Stimulated activated effector memory CD8-positive, alpha-beta T cell treated with anti-CD3 and anti-CD28 coated beads, Interleukin-12 subunit alpha, Interleukin-12 subunit beta, amount 100 ng/mL, for 72 hours (primary cell): ENCODE measurements at regions not wholly inside any gene's neighbourhood (a gene's known extent, or its start where the extent isn't known, plus 50 kb on each side); places are given as distances from the start of the nearest gene placed in this dataset.

Experiments used
- ATAC-seq: fragments of 150-1000 bp; cut with Tn5 transposase; 2 replicates; pipeline ENCODE4 v1.10.0; 2021
- DNase-seq, 2 donors: peaks; one replicate each; pipeline ENCODE4 v3.0.0; 2021 to 2022; ENCODE audit warnings: low spot score in 2 of 2
- H3K27ac Mint-ChIP-seq: one replicate; pipeline ENCODE4 v1.8.0; 2022; ENCODE audit warnings: mild to moderate bottlenecking, mixed read lengths
- H3K36me3 Mint-ChIP-seq: one replicate; pipeline ENCODE4 v1.8.0; 2022; ENCODE audit warnings: mild to moderate bottlenecking, mixed read lengths
- H3K4me1 Mint-ChIP-seq: one replicate; pipeline ENCODE4 v1.8.0; 2022; ENCODE audit warnings: mixed read lengths
- H3K4me3 Mint-ChIP-seq: one replicate; pipeline ENCODE4 v1.8.0; 2022; ENCODE audit warnings: mild to moderate bottlenecking, mixed read lengths
- H3K9me3 Mint-ChIP-seq: one replicate; pipeline ENCODE4 v1.8.0; 2022; ENCODE audit warnings: mixed read lengths

DNA sequence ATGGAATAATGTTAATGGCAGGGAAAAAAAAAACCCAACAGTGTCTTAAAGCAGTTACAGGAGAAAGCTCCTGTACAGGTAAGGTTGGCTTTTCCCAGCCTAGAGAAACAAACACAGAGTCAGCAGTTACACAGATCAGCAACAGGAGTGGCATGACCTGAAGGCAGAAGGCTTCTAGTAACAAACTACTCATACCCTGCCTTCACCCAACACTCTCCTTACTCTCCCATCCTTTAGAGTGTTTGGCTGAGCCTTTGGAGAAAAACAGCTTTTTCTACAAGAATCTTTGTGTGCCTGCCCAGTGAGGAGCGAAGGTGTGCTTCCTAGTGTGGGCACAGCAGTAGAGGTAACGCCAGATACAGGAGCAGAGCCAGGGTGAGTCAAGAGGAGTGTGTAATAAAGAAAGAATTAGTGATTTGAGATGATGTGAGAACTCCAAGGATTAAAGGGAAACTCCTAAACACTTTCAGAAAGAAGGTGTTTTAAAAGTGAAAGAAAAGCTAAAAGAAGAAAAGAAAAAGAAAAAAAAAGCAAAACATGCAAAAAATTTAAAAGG is 152.7 kb downstream of the POLR2M start:
- H3K9me3 Mint-ChIP-seq = no peaks in the 10 kb centered on the region
- H3K4me1 Mint-ChIP-seq = no peaks in the 10 kb centered on the region
- H3K27ac Mint-ChIP-seq = no peak overlapping the region
- no peak overlapping the region for H3K4me3 Mint-ChIP-seq
- H3K36me3 Mint-ChIP-seq = no peaks in the 10 kb centered on the region
- ATAC-seq (no peak), DNase-seq (no peak)

DNA sequence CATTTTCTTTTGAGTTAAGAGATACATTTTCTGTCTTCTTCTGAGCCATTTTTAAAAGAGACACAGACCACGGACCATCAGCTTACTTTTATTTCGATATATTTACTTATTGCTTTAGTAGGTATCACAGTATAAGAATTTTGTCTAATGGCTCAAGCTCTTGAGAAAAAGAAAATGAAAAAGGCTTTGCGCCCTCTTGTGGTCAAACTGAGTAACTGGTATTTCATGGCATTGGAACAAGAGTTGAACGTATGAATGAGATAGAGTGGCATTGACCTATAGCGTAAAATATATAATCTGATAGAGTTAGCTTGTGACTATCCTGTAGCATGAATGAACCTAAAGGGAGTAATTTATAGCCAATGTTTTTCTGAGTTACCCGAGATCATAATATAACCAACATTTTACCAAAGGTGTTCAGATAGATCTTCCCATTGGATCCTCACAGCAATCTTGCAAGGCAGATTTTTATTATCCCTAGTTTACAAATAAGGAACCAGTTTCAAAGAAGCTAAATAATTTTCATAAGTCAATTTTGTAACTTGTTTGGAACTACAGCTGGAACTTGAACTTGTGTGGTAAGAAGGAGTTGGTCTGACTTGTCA is 154.6 kb downstream of the POLR2M start:
- Mint-ChIP-seq H3K36me3 (no peaks in the 10 kb centered on the region), H3K4me1 (no peaks in the 10 kb centered on the region), H3K4me3 (no peak overlapping the region), H3K27ac (no peak overlapping the region), H3K9me3 (no peaks in the 10 kb centered on the region)
- ATAC-seq (no peak), DNase-seq (no peak)

DNA sequence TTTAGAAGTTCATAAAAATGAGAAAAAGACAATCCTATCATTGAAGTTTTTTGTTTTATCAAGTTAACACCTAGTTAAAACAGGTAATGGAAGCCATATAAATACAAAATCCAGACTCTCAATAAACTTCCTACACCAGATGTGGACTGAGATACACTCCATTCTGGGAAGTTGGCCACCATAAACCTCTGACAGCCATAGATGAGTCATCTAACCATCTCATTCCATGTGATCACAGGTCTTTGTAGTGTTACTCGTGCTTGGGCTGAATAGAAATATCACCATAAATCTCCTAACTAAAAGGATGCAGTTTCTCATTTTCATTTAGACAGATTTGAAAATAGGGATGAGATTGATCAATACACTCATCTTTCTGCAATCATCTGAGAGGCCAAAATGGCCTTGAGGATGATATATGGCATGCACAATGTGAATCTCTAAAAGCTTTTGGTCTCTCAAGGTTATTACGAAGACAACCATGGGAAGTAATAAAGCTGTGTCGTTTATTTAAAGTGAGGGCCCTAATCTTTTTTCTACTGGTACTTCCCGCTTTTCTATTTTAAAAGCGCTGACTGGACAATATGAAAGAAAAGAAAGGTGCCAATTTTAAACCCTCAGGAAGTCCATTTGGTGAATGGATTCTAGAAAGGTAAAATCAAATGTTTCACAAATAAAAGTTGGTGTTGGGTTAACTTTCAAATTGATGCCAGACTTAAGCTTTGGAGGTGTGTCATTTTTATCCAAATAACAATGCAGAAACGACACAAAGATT is 155.5 kb downstream of the POLR2M start:
- Mint-ChIP-seq H3K9me3 (no peaks in the 10 kb centered on the region), H3K4me3 (no peak overlapping the region), H3K36me3 (no peaks in the 10 kb centered on the region), H3K27ac (no peak overlapping the region), H3K4me1 (no peaks in the 10 kb centered on the region)
- ATAC-seq = no peak
- no peak for DNase-seq

DNA sequence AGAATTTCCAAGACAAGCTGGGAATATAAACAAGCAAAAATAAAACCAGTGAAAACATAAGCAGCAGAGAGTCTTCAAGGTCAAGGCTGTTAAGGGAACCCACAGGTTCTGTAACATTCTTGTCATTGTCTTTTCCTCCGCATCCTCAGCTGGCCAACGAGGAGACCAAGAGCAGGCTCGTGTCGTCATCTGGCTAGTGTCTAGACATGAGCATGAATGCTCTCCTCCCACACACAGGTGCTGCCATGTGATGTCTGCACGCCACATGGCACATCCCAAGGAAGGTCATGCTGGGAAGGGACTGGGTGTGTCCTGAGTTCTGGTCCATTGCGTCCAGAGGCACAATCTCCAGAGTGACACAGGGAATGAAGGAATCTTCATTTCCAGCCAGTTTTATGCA is 156.2 kb downstream of the POLR2M start:
- H3K27ac Mint-ChIP-seq = no peak overlapping the region
- peaks cover 5% of the 10 kb centered on the region for H3K4me1 Mint-ChIP-seq
- no peak overlapping the region for H3K4me3 Mint-ChIP-seq
- no peak for DNase-seq
- H3K9me3 Mint-ChIP-seq = no peaks in the 10 kb centered on the region
- ATAC-seq = no peak
- no peaks in the 10 kb centered on the region for H3K36me3 Mint-ChIP-seq

DNA sequence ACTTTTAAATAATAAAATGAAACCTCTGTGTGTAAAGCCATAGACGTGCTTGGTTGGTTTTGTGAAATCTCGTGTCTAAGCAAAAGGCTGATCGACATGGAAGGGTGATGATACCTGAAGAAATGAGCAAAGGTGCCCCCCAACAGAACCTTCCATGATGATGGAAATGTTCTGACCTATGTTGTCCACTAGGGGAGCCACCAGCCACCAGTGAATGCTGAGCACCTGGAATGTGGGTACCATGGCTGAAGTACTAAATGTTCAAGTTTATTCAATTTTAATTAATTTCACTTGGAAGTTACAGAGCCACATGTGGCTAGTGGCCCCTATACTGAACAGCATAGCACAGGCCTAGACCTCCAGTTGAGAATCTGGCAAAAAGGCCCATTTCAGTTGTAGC is 158.8 kb downstream of the POLR2M start:
- H3K4me1 Mint-ChIP-seq = peaks cover 18% of the 10 kb centered on the region
- DNase-seq (no peak), ATAC-seq (no peak)
- H3K9me3 Mint-ChIP-seq = no peaks in the 10 kb centered on the region
- no peaks in the 10 kb centered on the region for H3K36me3 Mint-ChIP-seq
- H3K27ac Mint-ChIP-seq = no peak overlapping the region
- no peak overlapping the region for H3K4me3 Mint-ChIP-seq

DNA sequence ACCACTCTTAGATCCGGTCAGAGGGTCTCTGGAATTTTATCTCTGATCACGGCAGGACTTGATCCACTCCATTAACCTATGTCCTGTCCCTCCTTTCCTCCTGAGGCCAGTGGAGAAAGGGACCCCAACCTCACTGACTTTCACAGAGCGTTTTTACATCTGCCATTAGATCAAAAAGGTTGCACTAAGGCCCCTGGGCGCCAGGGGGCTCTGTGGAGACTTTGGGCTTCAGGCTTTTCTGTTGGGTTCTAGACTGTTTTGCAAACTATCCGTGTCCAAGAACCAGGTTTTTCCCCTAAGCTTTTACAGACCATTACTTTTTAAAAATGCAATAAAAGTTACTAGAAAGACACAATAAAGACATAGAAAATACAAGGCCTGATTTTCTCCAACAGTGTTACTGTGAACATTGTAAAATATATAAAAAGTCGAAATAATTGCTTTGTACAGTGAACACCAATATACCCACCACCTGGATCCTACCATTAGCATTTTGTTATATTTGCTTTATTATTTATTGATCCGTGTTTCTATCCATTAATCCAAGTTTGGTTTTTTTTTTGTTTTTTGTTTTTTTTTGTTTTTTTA is 159.7 kb downstream of the POLR2M start:
- peak; percentile 26 to 66 for DNase-seq
- peak; percentile 37 for ATAC-seq
- H3K9me3 Mint-ChIP-seq = no peaks in the 10 kb centered on the region
- no peak overlapping the region for H3K4me3 Mint-ChIP-seq
- H3K36me3 Mint-ChIP-seq = no peaks in the 10 kb centered on the region
- H3K27ac Mint-ChIP-seq = no peak overlapping the region
- peaks cover 18% of the 10 kb centered on the region for H3K4me1 Mint-ChIP-seq

DNA sequence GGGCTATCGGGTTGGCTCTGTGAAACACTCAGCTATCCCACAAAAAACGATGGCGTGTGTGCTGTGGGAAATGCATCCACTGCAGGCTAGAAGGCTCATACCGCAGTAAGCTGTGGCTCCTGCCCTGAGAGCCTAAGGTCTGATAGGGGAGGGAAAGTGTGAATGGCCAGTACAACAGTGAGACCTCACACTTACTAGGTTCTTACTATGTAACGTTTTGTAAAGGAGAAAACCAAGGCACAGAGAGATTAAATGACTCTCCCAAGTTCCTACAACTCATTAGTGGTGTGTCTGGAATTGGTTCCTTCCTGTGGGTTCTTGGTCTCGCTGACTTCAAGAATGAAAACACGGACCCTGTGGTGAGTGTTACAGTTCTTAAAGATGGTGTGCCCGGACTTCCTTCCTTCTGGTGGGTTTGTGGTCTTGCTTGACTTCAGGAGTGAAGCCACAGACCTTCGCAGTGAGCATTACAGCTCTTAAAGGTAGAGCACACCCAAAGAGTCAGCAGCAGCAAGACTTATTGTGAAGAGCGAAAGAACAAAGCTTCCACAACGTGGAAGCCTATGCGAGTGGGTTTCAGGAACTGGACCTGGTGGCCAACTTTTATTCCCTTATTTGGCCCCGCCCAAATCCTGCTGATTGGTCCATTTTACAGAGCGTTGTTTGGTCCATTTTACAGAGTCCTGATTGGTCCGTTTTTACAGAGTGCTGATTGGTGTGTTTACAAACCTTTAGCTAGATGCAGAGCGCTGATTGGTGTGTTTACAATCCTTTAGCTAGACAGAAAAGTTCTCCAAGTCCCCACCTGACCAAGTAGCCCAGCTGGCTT is 161.7 kb downstream of the POLR2M start:
- DNase-seq (no peak), ATAC-seq (no peak)
- Mint-ChIP-seq H3K9me3 (no peaks in the 10 kb centered on the region), H3K27ac (no peak overlapping the region), H3K4me1 (peaks cover 18% of the 10 kb centered on the region), H3K36me3 (no peaks in the 10 kb centered on the region), H3K4me3 (no peak overlapping the region)

DNA sequence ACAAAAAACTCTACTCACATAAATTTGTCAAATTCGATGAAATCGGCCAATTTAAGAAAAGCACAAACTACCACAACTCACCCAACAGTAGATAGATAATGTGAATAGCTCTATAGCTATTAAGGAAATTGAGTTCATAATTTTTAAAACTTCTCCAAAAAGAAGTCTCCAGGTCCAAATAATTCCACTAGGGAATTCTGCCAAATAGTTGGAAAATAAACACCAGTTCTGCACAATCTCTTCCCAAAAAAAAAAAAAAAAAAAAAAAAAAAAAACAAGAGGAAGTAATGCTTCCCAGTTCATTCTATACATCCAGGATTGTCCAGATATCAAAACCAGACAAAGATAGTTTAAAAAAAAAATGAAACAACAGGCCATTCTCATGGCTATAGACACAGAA is 164.2 kb downstream of the POLR2M start:
- peaks cover 18% of the 10 kb centered on the region for H3K4me1 Mint-ChIP-seq
- H3K4me3 Mint-ChIP-seq = no peak overlapping the region
- ATAC-seq (no peak), DNase-seq (no peak)
- H3K27ac Mint-ChIP-seq = no peak overlapping the region
- H3K36me3 Mint-ChIP-seq = no peaks in the 10 kb centered on the region
- H3K9me3 Mint-ChIP-seq = peaks cover 7% of the 10 kb centered on the region

DNA sequence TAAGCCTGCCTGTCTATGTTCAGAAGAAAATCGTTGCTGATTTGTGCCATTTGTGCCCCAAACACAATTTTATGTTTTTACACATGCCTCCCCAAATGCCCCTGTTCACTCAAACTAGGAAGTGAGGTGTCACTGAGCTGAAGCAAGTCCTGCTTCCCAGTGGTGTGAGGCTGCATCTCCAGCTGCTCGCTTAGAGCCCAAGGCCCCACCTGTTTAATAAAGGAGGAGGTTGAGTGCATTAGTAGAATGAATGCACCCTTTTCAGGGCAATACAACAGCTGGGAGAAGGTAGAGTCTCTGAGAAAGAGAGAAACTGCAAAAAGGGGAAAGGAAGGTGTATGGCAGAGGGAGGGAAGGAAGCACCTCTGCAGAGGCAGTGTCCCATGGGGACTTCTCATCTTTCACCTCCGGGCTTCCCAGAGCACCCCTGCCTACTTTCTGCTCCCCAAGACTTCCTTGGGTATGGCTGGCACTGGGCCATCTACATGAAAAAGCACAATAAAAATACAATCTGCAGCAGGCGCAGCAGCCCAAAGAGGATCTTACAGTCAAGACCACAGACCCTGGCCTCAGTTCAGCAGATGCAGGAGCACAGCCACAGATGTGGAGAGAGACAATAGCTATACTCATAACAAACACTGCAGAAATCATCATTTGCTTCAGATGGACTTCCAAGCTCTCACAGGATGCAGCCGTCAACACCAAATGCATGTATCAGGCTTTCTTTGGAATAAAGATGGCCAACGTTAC is 165.9 kb downstream of the POLR2M start:
- Mint-ChIP-seq H3K27ac (no peak overlapping the region), H3K4me3 (no peak overlapping the region)

DNA sequence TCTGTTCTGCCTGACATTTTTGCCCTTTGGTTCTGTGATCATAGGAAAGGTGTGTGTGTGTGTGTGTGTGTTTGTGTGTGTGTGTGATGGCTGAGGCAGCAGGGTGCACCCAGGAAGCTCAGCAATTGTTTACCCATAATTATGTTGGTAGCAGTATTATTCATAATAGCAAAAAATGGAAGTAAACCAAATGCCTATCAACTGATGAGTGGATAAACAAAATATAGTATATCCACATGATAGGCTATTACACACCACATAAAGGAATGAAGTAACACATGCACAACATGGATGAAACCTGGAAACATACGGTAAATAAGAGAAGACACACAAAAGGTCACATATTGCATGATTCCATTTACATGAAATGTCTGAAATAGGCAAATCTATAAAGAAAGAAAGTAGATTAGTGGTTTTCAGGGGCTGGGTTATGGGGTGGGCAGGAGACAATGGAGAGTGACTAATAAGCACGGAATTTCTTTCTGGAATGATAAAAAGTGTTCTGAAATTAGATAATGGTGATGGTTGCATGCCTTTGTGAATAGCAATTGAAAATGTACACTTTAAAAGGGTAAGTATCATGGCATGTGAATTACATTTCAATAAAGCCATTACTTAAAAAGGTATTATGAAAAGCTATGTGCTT is 167.2 kb downstream of the POLR2M start:
- Mint-ChIP-seq H3K4me1 (peaks cover 4% of the 10 kb centered on the region), H3K36me3 (no peaks in the 10 kb centered on the region), H3K27ac (no peak overlapping the region), H3K4me3 (no peak overlapping the region), H3K9me3 (peaks cover 7% of the 10 kb centered on the region)
- ATAC-seq (no peak), DNase-seq (no peak)

More for the DNA sequence above, 165.9 kb downstream of the POLR2M start:
- Mint-ChIP-seq H3K4me1 (peaks cover 16% of the 10 kb centered on the region), H3K36me3 (no peaks in the 10 kb centered on the region), H3K9me3 (peaks cover 7% of the 10 kb centered on the region)
- ATAC-seq (no peak), DNase-seq (no peak)

DNA sequence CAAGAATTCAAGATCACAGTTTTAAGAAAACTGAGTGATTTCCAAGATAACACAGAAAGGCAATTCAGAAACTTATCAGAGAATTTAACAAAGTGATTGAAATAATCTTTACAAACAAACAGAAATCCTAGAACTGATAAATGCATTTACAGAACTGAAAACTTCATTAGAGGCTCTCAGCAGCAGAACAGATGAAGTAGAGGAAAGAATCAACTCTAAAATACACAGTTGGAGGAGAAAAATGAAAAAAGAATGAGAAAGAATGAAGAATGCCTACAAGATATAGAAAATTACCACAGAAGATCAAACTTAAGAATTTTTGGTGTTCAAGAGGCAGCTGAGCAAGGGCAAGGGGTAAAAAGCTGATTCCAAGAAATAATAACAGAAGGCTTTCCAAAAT is 168.8 kb downstream of the POLR2M start:
- H3K27ac Mint-ChIP-seq = no peak overlapping the region
- DNase-seq = no peak
- H3K36me3 Mint-ChIP-seq = no peaks in the 10 kb centered on the region
- H3K4me3 Mint-ChIP-seq = no peak overlapping the region
- no peak for ATAC-seq
- H3K9me3 Mint-ChIP-seq = peaks cover 7% of the 10 kb centered on the region
- no peaks in the 10 kb centered on the region for H3K4me1 Mint-ChIP-seq

DNA sequence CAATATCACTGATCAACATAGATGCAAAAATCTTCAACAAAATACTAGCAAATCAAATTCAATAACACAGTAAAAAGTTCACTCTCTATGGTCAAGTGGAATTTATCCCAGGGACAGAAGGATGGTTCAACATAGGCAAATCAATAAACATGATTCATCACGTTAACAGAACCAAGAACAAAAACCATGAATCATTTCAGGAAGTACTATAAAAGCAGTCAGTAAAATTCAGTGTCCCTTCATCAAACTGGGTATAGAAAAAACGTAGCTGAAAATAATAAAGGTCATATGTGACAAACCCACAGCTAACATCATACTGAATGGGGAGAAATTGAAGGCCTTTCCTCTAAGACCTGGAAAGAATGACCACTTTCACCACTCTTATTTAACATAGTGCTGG is 172.1 kb downstream of the POLR2M start:
- ATAC-seq (no peak), DNase-seq (no peak)
- H3K27ac Mint-ChIP-seq = no peak overlapping the region
- H3K36me3 Mint-ChIP-seq = no peaks in the 10 kb centered on the region
- no peaks in the 10 kb centered on the region for H3K4me1 Mint-ChIP-seq
- no peak overlapping the region for H3K4me3 Mint-ChIP-seq
- peaks cover 7% of the 10 kb centered on the region for H3K9me3 Mint-ChIP-seq

DNA sequence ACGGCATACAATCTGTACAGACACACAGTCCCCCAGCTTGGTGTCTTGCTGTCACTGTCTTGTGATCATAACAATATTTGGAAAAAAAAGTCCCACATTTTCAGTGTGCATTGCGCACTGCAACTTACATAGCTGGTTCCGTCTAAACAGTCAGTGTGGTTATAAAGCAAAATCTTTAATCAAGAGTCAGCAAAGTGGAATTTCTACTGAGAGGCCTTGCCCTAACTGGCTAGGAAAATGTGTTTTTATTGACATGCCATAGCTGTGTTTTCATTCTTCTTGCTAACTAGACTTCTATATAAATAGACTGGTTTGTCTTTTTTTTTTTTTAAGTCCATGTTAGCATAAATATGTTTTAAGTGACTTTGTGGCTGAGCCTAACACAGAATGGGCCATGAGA is 174.8 kb downstream of the POLR2M start:
- Mint-ChIP-seq H3K9me3 (no peaks in the 10 kb centered on the region), H3K4me1 (no peaks in the 10 kb centered on the region), H3K4me3 (no peak overlapping the region), H3K27ac (no peak overlapping the region), H3K36me3 (no peaks in the 10 kb centered on the region)
- DNase-seq (no peak), ATAC-seq (no peak)

DNA sequence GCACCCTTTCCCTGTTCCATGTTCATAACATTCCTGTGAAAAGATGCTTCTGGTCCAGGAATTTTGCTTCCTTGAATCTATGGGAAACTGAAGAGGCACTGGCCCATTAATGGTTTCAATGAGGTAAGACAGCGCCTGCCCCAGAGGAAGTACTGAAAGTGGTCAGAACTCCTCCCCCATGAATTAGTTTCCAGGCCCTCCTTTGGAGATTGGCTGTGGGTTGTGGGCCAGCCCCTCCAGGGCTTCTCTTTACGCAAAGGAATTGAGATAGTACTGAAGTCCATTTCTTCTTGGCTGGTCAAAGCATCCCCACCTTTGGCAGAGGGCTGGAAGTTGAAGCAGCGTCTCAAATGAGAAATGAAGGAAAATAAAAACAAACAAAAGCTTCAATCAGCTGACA is 175.5 kb downstream of the POLR2M start:
- DNase-seq (no peak), ATAC-seq (no peak)
- Mint-ChIP-seq H3K36me3 (no peaks in the 10 kb centered on the region), H3K4me3 (no peak overlapping the region), H3K27ac (no peak overlapping the region), H3K4me1 (no peaks in the 10 kb centered on the region), H3K9me3 (no peaks in the 10 kb centered on the region)
